Activated CD4-positive, alpha-beta T cell treated with anti-CD3 and anti-CD28 coated beads for 4 hours (primary cell): ENCODE measurements at regions not wholly inside any gene's neighbourhood (a gene's known extent, or its start where the extent isn't known, plus 50 kb on each side); places are given as distances from the start of the nearest gene placed in this dataset.

Experiments used
- DNase-seq, 2 donors: peaks; one replicate each; pipeline ENCODE4 v3.0.0-alpha.2; 2020

GRCh38 chr12:127268706-127269425, 998.1 kb upstream of the TMEM132C start:
- no peak for DNase-seq

GRCh38 chr12:127270193-127270592, 996.8 kb upstream of the TMEM132C start:
- DNase-seq = no peak

- no peak for DNase-seq
Measured at GRCh38 chr12:127271776-127272175, 995.2 kb upstream of the TMEM132C start.

- no peak for DNase-seq
Measured at GRCh38 chr12:127272864-127273263, 994.1 kb upstream of the TMEM132C start.

GRCh38 chr12:127273626-127274025, 993.3 kb upstream of the TMEM132C start:
- DNase-seq = no peak

- no peak for DNase-seq
Measured at GRCh38 chr12:127275416-127275815, 991.6 kb upstream of the TMEM132C start.

GRCh38 chr12:127277882-127278281, 989.1 kb upstream of the TMEM132C start:
- no peak for DNase-seq

- no peak for DNase-seq
Measured at GRCh38 chr12:127278351-127278750, 988.6 kb upstream of the TMEM132C start.

- DNase-seq = peak; percentile 18 to 46
Measured at GRCh38 chr12:127280393-127281275, 986.3 kb upstream of the TMEM132C start.

- no peak for DNase-seq
Measured at GRCh38 chr12:127282786-127283565, 984.0 kb upstream of the TMEM132C start.

GRCh38 chr12:127284021-127284420, 982.9 kb upstream of the TMEM132C start:
- no peak for DNase-seq

GRCh38 chr12:127284870-127285431, 982.0 kb upstream of the TMEM132C start:
- DNase-seq = no peak

GRCh38 chr12:127286281-127286680, 980.7 kb upstream of the TMEM132C start:
- DNase-seq = no peak

- no peak for DNase-seq
Measured at GRCh38 chr12:127287256-127287655, 979.7 kb upstream of the TMEM132C start.

GRCh38 chr12:127290251-127290650, 976.7 kb upstream of the TMEM132C start:
- DNase-seq = no peak

- DNase-seq = no peak
Measured at GRCh38 chr12:127292736-127293135, 974.2 kb upstream of the TMEM132C start.

GRCh38 chr12:127293507-127294310, 973.3 kb upstream of the TMEM132C start:
- DNase-seq = peak; percentile 11 to 16

- no peak for DNase-seq
Measured at GRCh38 chr12:127294651-127295210, 972.2 kb upstream of the TMEM132C start.

GRCh38 chr12:127295630-127296029, 971.3 kb upstream of the TMEM132C start:
- DNase-seq = no peak

- no peak for DNase-seq
Measured at GRCh38 chr12:127296591-127296990, 970.4 kb upstream of the TMEM132C start.

- no peak for DNase-seq
Measured at GRCh38 chr12:127297327-127297726, 969.6 kb upstream of the TMEM132C start.

- no peak for DNase-seq
Measured at GRCh38 chr12:127300075-127300474, 966.9 kb upstream of the TMEM132C start.
